Liver (tissue), 3 donors: ENCODE measurements at regions not wholly inside any gene's neighbourhood (a gene's known extent, or its start where the extent isn't known, plus 50 kb on each side); places are given as distances from the start of the nearest gene placed in this dataset.

ENCODE experiments used
- FOXA1 ChIP-seq: IDR thresholded peaks from 2 replicates; pipeline ENCODE4 v1.6.1; 2016; ENCODE audit warnings: antibody characterized with exemption
- RAD21 ChIP-seq, 2 donors: IDR thresholded peaks; 2 replicates each; pipeline ENCODE4 v1.6.1; 2016; ENCODE audit warnings: antibody characterized with exemption in 2 of 2, mild to moderate bottlenecking in 2 of 2
- SP1 ChIP-seq: IDR thresholded peaks from 2 replicates; pipeline ENCODE4 v1.6.1; 2018; ENCODE audit warnings: antibody characterized with exemption, mild to moderate bottlenecking
- TF ChIP-seq, protein P1 (sequence below): IDR thresholded peaks from 2 replicates; pipeline ENCODE4 v1.6.1; 2016; ENCODE audit warnings: antibody characterized with exemption, mild to moderate bottlenecking
- TF ChIP-seq, protein P2 (sequence below): IDR thresholded peaks from 2 replicates; pipeline ENCODE4 v1.6.1; 2016; ENCODE audit warnings: antibody characterized with exemption
- TF ChIP-seq, protein P3 (sequence below): fragments of 150-350 bp; IDR thresholded peaks from 2 replicates; pipeline ENCODE4 v1.5.1; 2017; ENCODE audit warnings: improper control_type of control experiment, low read depth, low read length; ENCODE audit not compliant: missing input control
- TF ChIP-seq, protein P4 (sequence below): IDR thresholded peaks from 2 replicates; pipeline ENCODE4 v1.6.1; 2016; ENCODE audit warnings: antibody characterized with exemption
- donor health status: healthy.
- donor health status: healthy.

DNA sequence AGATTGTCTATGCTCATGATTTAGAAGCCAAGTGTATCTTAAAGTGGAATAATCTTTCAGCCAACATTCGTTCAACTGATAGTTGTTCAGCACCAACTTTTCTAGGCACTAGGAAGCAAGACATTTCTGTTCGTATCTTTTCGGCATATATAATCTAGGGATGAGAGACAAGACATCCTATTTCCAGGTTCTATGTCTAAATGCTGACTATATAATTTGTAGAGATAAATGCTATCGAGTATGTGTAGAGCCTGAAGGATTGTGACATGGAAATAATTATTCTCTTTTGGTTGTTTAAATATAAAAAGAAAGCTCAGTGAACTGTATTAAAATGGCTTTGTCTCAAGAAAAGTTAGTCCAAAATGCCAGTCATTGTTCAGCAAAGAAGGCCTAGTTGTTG is 371.6 kb downstream of the DOK5 start:
- TF ChIP-seq, protein P1, sequence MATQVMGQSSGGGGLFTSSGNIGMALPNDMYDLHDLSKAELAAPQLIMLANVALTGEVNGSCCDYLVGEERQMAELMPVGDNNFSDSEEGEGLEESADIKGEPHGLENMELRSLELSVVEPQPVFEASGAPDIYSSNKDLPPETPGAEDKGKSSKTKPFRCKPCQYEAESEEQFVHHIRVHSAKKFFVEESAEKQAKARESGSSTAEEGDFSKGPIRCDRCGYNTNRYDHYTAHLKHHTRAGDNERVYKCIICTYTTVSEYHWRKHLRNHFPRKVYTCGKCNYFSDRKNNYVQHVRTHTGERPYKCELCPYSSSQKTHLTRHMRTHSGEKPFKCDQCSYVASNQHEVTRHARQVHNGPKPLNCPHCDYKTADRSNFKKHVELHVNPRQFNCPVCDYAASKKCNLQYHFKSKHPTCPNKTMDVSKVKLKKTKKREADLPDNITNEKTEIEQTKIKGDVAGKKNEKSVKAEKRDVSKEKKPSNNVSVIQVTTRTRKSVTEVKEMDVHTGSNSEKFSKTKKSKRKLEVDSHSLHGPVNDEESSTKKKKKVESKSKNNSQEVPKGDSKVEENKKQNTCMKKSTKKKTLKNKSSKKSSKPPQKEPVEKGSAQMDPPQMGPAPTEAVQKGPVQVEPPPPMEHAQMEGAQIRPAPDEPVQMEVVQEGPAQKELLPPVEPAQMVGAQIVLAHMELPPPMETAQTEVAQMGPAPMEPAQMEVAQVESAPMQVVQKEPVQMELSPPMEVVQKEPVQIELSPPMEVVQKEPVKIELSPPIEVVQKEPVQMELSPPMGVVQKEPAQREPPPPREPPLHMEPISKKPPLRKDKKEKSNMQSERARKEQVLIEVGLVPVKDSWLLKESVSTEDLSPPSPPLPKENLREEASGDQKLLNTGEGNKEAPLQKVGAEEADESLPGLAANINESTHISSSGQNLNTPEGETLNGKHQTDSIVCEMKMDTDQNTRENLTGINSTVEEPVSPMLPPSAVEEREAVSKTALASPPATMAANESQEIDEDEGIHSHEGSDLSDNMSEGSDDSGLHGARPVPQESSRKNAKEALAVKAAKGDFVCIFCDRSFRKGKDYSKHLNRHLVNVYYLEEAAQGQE: no peak
- TF ChIP-seq SP1 (no peak), FOXA1 (no peak), RAD21 (IDR thresholded peaks at IDR 0.05) (no peak)
- TF ChIP-seq, protein P2, sequence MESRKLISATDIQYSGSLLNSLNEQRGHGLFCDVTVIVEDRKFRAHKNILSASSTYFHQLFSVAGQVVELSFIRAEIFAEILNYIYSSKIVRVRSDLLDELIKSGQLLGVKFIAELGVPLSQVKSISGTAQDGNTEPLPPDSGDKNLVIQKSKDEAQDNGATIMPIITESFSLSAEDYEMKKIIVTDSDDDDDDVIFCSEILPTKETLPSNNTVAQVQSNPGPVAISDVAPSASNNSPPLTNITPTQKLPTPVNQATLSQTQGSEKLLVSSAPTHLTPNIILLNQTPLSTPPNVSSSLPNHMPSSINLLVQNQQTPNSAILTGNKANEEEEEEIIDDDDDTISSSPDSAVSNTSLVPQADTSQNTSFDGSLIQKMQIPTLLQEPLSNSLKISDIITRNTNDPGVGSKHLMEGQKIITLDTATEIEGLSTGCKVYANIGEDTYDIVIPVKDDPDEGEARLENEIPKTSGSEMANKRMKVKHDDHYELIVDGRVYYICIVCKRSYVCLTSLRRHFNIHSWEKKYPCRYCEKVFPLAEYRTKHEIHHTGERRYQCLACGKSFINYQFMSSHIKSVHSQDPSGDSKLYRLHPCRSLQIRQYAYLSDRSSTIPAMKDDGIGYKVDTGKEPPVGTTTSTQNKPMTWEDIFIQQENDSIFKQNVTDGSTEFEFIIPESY: no peak
- TF ChIP-seq, protein P3, sequence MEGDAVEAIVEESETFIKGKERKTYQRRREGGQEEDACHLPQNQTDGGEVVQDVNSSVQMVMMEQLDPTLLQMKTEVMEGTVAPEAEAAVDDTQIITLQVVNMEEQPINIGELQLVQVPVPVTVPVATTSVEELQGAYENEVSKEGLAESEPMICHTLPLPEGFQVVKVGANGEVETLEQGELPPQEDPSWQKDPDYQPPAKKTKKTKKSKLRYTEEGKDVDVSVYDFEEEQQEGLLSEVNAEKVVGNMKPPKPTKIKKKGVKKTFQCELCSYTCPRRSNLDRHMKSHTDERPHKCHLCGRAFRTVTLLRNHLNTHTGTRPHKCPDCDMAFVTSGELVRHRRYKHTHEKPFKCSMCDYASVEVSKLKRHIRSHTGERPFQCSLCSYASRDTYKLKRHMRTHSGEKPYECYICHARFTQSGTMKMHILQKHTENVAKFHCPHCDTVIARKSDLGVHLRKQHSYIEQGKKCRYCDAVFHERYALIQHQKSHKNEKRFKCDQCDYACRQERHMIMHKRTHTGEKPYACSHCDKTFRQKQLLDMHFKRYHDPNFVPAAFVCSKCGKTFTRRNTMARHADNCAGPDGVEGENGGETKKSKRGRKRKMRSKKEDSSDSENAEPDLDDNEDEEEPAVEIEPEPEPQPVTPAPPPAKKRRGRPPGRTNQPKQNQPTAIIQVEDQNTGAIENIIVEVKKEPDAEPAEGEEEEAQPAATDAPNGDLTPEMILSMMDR: no peak
- TF ChIP-seq, protein P4, sequence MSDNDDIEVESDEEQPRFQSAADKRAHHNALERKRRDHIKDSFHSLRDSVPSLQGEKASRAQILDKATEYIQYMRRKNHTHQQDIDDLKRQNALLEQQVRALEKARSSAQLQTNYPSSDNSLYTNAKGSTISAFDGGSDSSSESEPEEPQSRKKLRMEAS: no peak
